Body of pancreas (tissue), 4 donors: ENCODE measurements at regions not wholly inside any gene's neighbourhood (a gene's known extent, or its start where the extent isn't known, plus 50 kb on each side); places are given as distances from the start of the nearest gene placed in this dataset.

Experiments
- ATAC-seq: fragments of 150-250 bp; one replicate; pipeline ENCODE4 v1.9.1; 2016
- DNase-seq, 4 donors: peaks; one replicate each; pipeline ENCODE4 v3.0.0-alpha.2; 2019
- H3K27ac ChIP-seq, 4 donors: fragments of 200-600 bp; sonication (generic); 1 replicate in 3 of 4; 2 replicates in 1 of 4; pipeline versions ENCODE4 v1.5.1 to v1.6.1; 2016 to 2019; ENCODE audit warnings: mild to moderate bottlenecking in 1 of 4, mixed read lengths in 1 of 4, moderate library complexity in 1 of 4
- H3K27me3 ChIP-seq, 2 donors: fragments of 200-600 bp; sonication (generic); one replicate each; pipeline ENCODE4 v1.6.0; 2016; ENCODE audit warnings: mild to moderate bottlenecking in 1 of 2
- H3K36me3 ChIP-seq, 2 donors: fragments of 200-600 bp; sonication (generic); replicated peaks in 1 of 2; 2 replicates each; pipeline ENCODE4 v1.5.1; 2016; ENCODE audit warnings: low read depth in 2 of 2; ENCODE audit not compliant: insufficient read depth in 1 of 2
- H3K4me1 ChIP-seq: fragments of 200-600 bp; sonication (generic); one replicate; pipeline ENCODE4 v1.6.0; 2016
- H3K4me3 ChIP-seq, 2 donors: fragments of 200-600 bp; sonication (generic); 1 replicate in 1 of 2; 2 replicates in 1 of 2; pipeline ENCODE4 v1.5.1; 2016 to 2019
- H3K9me3 ChIP-seq, 3 donors: fragments of 200-600 bp; sonication (generic); 1 replicate in 2 of 3; 2 replicates in 1 of 3; pipeline ENCODE4 v1.5.1; 2016
- POLR2A ChIP-seq, 3 donors: fragments of 450-650 bp; IDR thresholded peaks; one replicate each; pipeline ENCODE4 v1.6.1; 2016; ENCODE audit warnings: antibody characterized with exemption in 3 of 3, mild to moderate bottlenecking in 2 of 3
- WGBS, 2 donors: methylation state at CpG; one replicate each; pipeline ENCODE4 v1.1.5; 2017; 5-methylcytosine and 5-hydroxymethylcytosine counted together
- intact Hi-C: fragments of 100-400 bp; cut with DNase I; formaldehyde crosslinking; loops from one replicate; pipeline ENCODE4 v1.15.1; 2023
- TF ChIP-seq, protein P1 (sequence below), 7 experiments: fragments of 450-650 bp in 4 of 7; fragments of 200-600 bp in 3 of 7; sonication (generic) in 3 of 7; IDR thresholded peaks; one replicate each; pipeline ENCODE4 v1.5.1; 2016 to 2019; ENCODE audit warnings: antibody characterized with exemption in 7 of 7

- DNase-seq, result no peak
- no peak for ATAC-seq
- H3K27me3 ChIP-seq, result no peaks in the 10 kb centered on the region
- intact Hi-C loops, result no loop called here
- no peak for TF ChIP-seq POLR2A (IDR thresholded peaks at IDR 0.05)
- TF ChIP-seq, protein P1, sequence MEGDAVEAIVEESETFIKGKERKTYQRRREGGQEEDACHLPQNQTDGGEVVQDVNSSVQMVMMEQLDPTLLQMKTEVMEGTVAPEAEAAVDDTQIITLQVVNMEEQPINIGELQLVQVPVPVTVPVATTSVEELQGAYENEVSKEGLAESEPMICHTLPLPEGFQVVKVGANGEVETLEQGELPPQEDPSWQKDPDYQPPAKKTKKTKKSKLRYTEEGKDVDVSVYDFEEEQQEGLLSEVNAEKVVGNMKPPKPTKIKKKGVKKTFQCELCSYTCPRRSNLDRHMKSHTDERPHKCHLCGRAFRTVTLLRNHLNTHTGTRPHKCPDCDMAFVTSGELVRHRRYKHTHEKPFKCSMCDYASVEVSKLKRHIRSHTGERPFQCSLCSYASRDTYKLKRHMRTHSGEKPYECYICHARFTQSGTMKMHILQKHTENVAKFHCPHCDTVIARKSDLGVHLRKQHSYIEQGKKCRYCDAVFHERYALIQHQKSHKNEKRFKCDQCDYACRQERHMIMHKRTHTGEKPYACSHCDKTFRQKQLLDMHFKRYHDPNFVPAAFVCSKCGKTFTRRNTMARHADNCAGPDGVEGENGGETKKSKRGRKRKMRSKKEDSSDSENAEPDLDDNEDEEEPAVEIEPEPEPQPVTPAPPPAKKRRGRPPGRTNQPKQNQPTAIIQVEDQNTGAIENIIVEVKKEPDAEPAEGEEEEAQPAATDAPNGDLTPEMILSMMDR (IDR thresholded peaks at IDR 0.05), result no peak
- no peak overlapping the region for H3K4me3 ChIP-seq
- H3K36me3 ChIP-seq, result no peaks in the 10 kb centered on the region
- H3K4me1 ChIP-seq, result peaks cover 20% of the 10 kb centered on the region
- no peak overlapping the region for H3K27ac ChIP-seq
- peaks cover 0 to 3% (median 0%) of the 10 kb centered on the region in 3 donors for H3K9me3 ChIP-seq
These were observed 452.1 kb downstream of the MN1 start for GRCh38 chr22:27349456-27349855.

- ATAC-seq, result no peak
- intact Hi-C loops, result no loop called here
- TF ChIP-seq POLR2A (IDR thresholded peaks at IDR 0.05), result no peak
- TF ChIP-seq, protein P1 (IDR thresholded peaks at IDR 0.05), result no peak
These were observed 451.2 kb downstream of the MN1 start for GRCh38 chr22:27350306-27350705.

GRCh38 chr22:27352426-27352825 lies 449.1 kb downstream of the MN1 start:
- Histone ChIP-seq H3K27ac (no peak overlapping the region), H3K4me1 (peaks cover 20% of the 10 kb centered on the region), H3K9me3 (peaks cover 0 to 3% (median 0%) of the 10 kb centered on the region in 3 donors), H3K27me3 (no peaks in the 10 kb centered on the region), H3K36me3 (no peaks in the 10 kb centered on the region), H3K4me3 (no peak overlapping the region)
- ATAC-seq (no peak), DNase-seq (no peak)
- TF ChIP-seq, protein P1 (IDR thresholded peaks at IDR 0.05), result no peak
- TF ChIP-seq POLR2A (IDR thresholded peaks at IDR 0.05), result no peak
- intact Hi-C loops, result no loop called here
- 42 to 60% methylated on average over 6 of the region's 6 CpGs for WGBS, 2 donors

More at GRCh38 chr22:27350306-27350705, 451.2 kb downstream of the MN1 start:
- Histone ChIP-seq H3K4me3 (no peak overlapping the region), H3K27me3 (no peaks in the 10 kb centered on the region), H3K9me3 (peaks cover 0 to 3% (median 0%) of the 10 kb centered on the region in 3 donors), H3K36me3 (no peaks in the 10 kb centered on the region), H3K4me1 (peaks cover 20% of the 10 kb centered on the region), H3K27ac (no peak overlapping the region)
- no peak for DNase-seq

- H3K27ac ChIP-seq, result no peak overlapping the region
- H3K27me3 ChIP-seq, result no peaks in the 10 kb centered on the region
- no peak for TF ChIP-seq POLR2A (IDR thresholded peaks at IDR 0.05)
- TF ChIP-seq, protein P1 (IDR thresholded peaks at IDR 0.05), result no peak
- intact Hi-C loops, result no loop called here
- H3K36me3 ChIP-seq, result no peaks in the 10 kb centered on the region
- no peak for DNase-seq
- H3K4me3 ChIP-seq, result no peak overlapping the region
- no peak for ATAC-seq
- WGBS, 2 donors, result 64 to 81% methylated on average over 7 of the region's 7 CpGs
- no peaks in the 10 kb centered on the region for H3K9me3 ChIP-seq
- H3K4me1 ChIP-seq, result no peaks in the 10 kb centered on the region
These were observed 443.3 kb downstream of the MN1 start for GRCh38 chr22:27358096-27358870.

DNA sequence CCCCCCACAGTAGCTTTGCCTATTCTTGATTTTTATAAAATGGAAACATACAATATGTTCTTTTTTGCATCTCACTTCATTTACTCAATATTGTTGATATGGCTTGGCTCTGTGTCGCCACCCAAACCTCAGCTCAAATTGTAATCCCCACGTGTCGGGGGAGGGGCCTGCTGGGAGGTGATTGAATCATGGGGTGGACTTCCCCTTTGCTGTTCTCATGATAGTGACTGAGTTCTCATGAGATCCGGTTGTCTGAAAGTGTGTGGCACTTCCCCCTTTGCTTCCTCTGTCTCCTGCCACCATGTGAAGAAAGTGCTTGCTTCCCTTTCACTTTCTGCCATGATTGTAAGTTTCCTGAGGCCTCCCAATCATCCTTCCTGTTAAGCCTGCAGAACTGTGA lies 431.3 kb downstream of the MN1 start:
- no peak overlapping the region for H3K4me3 ChIP-seq
- WGBS, 2 donors, result 55 to 75% methylated on average over 4 of the region's 4 CpGs
- intact Hi-C loops, result no loop called here
- H3K27me3 ChIP-seq, result no peaks in the 10 kb centered on the region
- no peaks in the 10 kb centered on the region for H3K36me3 ChIP-seq
- H3K9me3 ChIP-seq, result no peaks in the 10 kb centered on the region
- ATAC-seq (no peak), DNase-seq (no peak)
- TF ChIP-seq POLR2A (IDR thresholded peaks at IDR 0.05), result no peak
- TF ChIP-seq, protein P1 (IDR thresholded peaks at IDR 0.05), result no peak
- H3K4me1 ChIP-seq, result no peaks in the 10 kb centered on the region
- H3K27ac ChIP-seq, result no peak overlapping the region
